ENCODE measurements at regions not wholly inside any gene's neighbourhood (a gene's known extent, or its start where the extent isn't known, plus 50 kb on each side); places are given as distances from the start of the nearest gene placed in this dataset.

GRCh38 chr2:185240796-185241195, 497.8 kb upstream of the FSIP2 start:
- no peak for DNase-seq (ENCODE audit: extremely low read depth, low read depth)
- no peak overlapping the region for H3K4me3 ChIP-seq (replicated peaks; ENCODE audit: low read depth, low read length)
- TF ChIP-seq CTCF (IDR thresholded peaks at IDR 0.05; ENCODE audit: low read depth, low read length, missing control alignments), result no peak

GRCh38 chr2:185241556-185241955, 497.0 kb upstream of the FSIP2 start:
- no peak overlapping the region for H3K4me3 ChIP-seq (replicated peaks; ENCODE audit: low read depth, low read length)
- DNase-seq (ENCODE audit: extremely low read depth, low read depth), result no peak
- TF ChIP-seq CTCF (IDR thresholded peaks at IDR 0.05; ENCODE audit: low read depth, low read length, missing control alignments), result no peak

- H3K4me3 ChIP-seq (replicated peaks; ENCODE audit: low read depth, low read length), result no peak overlapping the region
- DNase-seq (ENCODE audit: extremely low read depth, low read depth), result no peak
- no peak for TF ChIP-seq CTCF (IDR thresholded peaks at IDR 0.05; ENCODE audit: low read depth, low read length, missing control alignments)
Observed at GRCh38 chr2:185242462-185242861, 496.1 kb upstream of the FSIP2 start.

GRCh38 chr2:185245216-185245615, 493.4 kb upstream of the FSIP2 start:
- H3K4me3 ChIP-seq (replicated peaks; ENCODE audit: low read depth, low read length), result no peak overlapping the region
- no peak for TF ChIP-seq CTCF (IDR thresholded peaks at IDR 0.05; ENCODE audit: low read depth, low read length, missing control alignments)
- DNase-seq (ENCODE audit: extremely low read depth, low read depth), result no peak

GRCh38 chr2:185245806-185246205, 492.8 kb upstream of the FSIP2 start:
- H3K4me3 ChIP-seq (replicated peaks; ENCODE audit: low read depth, low read length), result no peak overlapping the region
- TF ChIP-seq CTCF (IDR thresholded peaks at IDR 0.05; ENCODE audit: low read depth, low read length, missing control alignments), result no peak
- no peak for DNase-seq (ENCODE audit: extremely low read depth, low read depth)

- no peak for TF ChIP-seq CTCF (IDR thresholded peaks at IDR 0.05; ENCODE audit: low read depth, low read length, missing control alignments)
- no peak for DNase-seq (ENCODE audit: extremely low read depth, low read depth)
- no peak overlapping the region for H3K4me3 ChIP-seq (replicated peaks; ENCODE audit: low read depth, low read length)
Observed at GRCh38 chr2:185246717-185247116, 491.9 kb upstream of the FSIP2 start.

- H3K4me3 ChIP-seq (replicated peaks; ENCODE audit: low read depth, low read length), result no peak overlapping the region
- no peak for TF ChIP-seq CTCF (IDR thresholded peaks at IDR 0.05; ENCODE audit: low read depth, low read length, missing control alignments)
- no peak for DNase-seq (ENCODE audit: extremely low read depth, low read depth)
Observed at GRCh38 chr2:185255566-185255965, 483.0 kb upstream of the FSIP2 start.

Measured in HFF-Myc (cell line).